Loucy (cell line): ENCODE measurements at regions not wholly inside any gene's neighbourhood (a gene's known extent, or its start where the extent isn't known, plus 50 kb on each side); places are given as distances from the start of the nearest gene placed in this dataset.

Experiments
- H2AFZ ChIP-seq: fragments of 200-600 bp; sonication (generic); 2 replicates; pipeline ENCODE4 v1.6.0; 2016; ENCODE audit warnings: antibody characterized with exemption, mild to moderate bottlenecking, low read length, moderate library complexity
- H3F3A ChIP-seq: fragments of 200-600 bp; 2 replicates; pipeline ENCODE4 v1.6.0; 2016; ENCODE audit warnings: antibody characterized with exemption, low read depth, mild to moderate bottlenecking
- H3K27me3 ChIP-seq: fragments of 200-600 bp; sonication (generic); 2 replicates; pipeline ENCODE4 v1.6.1; 2014; ENCODE audit warnings: low read length, mild to moderate bottlenecking; ENCODE audit not compliant: insufficient read depth, poor library complexity, severe bottlenecking
- H3K36me3 ChIP-seq: fragments of 200-600 bp; sonication (generic); 2 replicates; pipeline ENCODE4 v1.6.1; 2016; ENCODE audit warnings: low read length; ENCODE audit not compliant: insufficient read depth
- H3K4me1 ChIP-seq: fragments of 200-600 bp; sonication (generic); 2 replicates; pipeline ENCODE4 v1.5.1; 2014; ENCODE audit warnings: low read length, mild to moderate bottlenecking; ENCODE audit not compliant: insufficient read depth, poor library complexity, severe bottlenecking
- H3K4me2 ChIP-seq: fragments of 200-600 bp; sonication (generic); 2 replicates; pipeline ENCODE4 v1.6.0; 2014; ENCODE audit warnings: antibody characterized with exemption, low read length, low read depth, mild to moderate bottlenecking; ENCODE audit not compliant: poor library complexity, severe bottlenecking
- H3K4me3 ChIP-seq: fragments of 200-600 bp; sonication (generic); 2 replicates; pipeline ENCODE4 v1.5.1; 2014; ENCODE audit warnings: low read length, mild to moderate bottlenecking, mixed read lengths; ENCODE audit not compliant: poor library complexity, severe bottlenecking
- H3K79me2 ChIP-seq: fragments of 200-600 bp; sonication (generic); 2 replicates; pipeline ENCODE4 v1.6.1; 2014; ENCODE audit warnings: low read length; ENCODE audit not compliant: insufficient read depth
- H3K9ac ChIP-seq: fragments of 200-600 bp; sonication (generic); 2 replicates; pipeline ENCODE4 v1.6.0; 2014; ENCODE audit warnings: mild to moderate bottlenecking, low read depth, low read length, moderate library complexity; ENCODE audit not compliant: poor library complexity, severe bottlenecking
- H3K9me2 ChIP-seq: fragments of 200-600 bp; sonication (generic); replicated peaks from 2 replicates; pipeline ENCODE4 v1.6.1; 2016; ENCODE audit warnings: low read depth, low read length, mixed read lengths
- H3K9me3 ChIP-seq: fragments of 200-600 bp; sonication (generic); 2 replicates; pipeline ENCODE4 v1.6.1; 2014; ENCODE audit warnings: mild to moderate bottlenecking, antibody characterized with exemption, low read length, low read depth; ENCODE audit not compliant: insufficient read depth
- H4K20me1 ChIP-seq: fragments of 200-600 bp; sonication (generic); 2 replicates; pipeline ENCODE4 v1.6.0; 2014; ENCODE audit warnings: antibody characterized with exemption, low read length, mild to moderate bottlenecking; ENCODE audit not compliant: insufficient read depth, poor library complexity, severe bottlenecking
- CTCF ChIP-seq: fragments of 200-600 bp; sonication (generic); conservative IDR thresholded peaks from 2 replicates; pipeline ENCODE4 v1.5.1; 2014; ENCODE audit warnings: mild to moderate bottlenecking, antibody characterized with exemption, low read length
- EZH2phosphoT487 ChIP-seq: fragments of 200-600 bp; IDR thresholded peaks from 2 replicates; pipeline ENCODE4 v1.6.1; 2018; ENCODE audit warnings: antibody characterized with exemption, mild to moderate bottlenecking, moderate library complexity, borderline replicate concordance

GRCh38 chr7:156305351-156305750 is 335.2 kb upstream of the RNF32 start:
- no peaks in the 10 kb centered on the region for H3K27me3 ChIP-seq
- H3K4me2 ChIP-seq, result no peak overlapping the region
- H3F3A ChIP-seq, result no peaks in the 10 kb centered on the region
- no peak overlapping the region for H3K9ac ChIP-seq
- no peak overlapping the region for H2AFZ ChIP-seq
- no peaks in the 10 kb centered on the region for H3K79me2 ChIP-seq
- no peak for TF ChIP-seq CTCF
- H3K9me2 ChIP-seq, result no peaks in the 10 kb centered on the region
- no peaks in the 10 kb centered on the region for H4K20me1 ChIP-seq
- no peaks in the 10 kb centered on the region for H3K9me3 ChIP-seq
- no peak overlapping the region for H3K4me3 ChIP-seq
- H3K4me1 ChIP-seq, result no peaks in the 10 kb centered on the region
- no peaks in the 10 kb centered on the region for H3K36me3 ChIP-seq

GRCh38 chr7:156282816-156283215 is 357.8 kb upstream of the RNF32 start:
- TF ChIP-seq EZH2phosphoT487, result no peak
- TF ChIP-seq CTCF, result no peak
- H3K79me2 ChIP-seq, result no peaks in the 10 kb centered on the region
- H2AFZ ChIP-seq, result no peak overlapping the region
- no peaks in the 10 kb centered on the region for H3K9me2 ChIP-seq
- no peaks in the 10 kb centered on the region for H3K27me3 ChIP-seq
- no peak overlapping the region for H3K9ac ChIP-seq
- H3K4me1 ChIP-seq, result no peaks in the 10 kb centered on the region
- H3F3A ChIP-seq, result no peaks in the 10 kb centered on the region
- no peak overlapping the region for H3K4me3 ChIP-seq
- H3K4me2 ChIP-seq, result no peak overlapping the region
- H4K20me1 ChIP-seq, result no peaks in the 10 kb centered on the region
- no peaks in the 10 kb centered on the region for H3K36me3 ChIP-seq
- H3K9me3 ChIP-seq, result no peaks in the 10 kb centered on the region

GRCh38 chr7:156279635-156280034 is 360.9 kb upstream of the RNF32 start:
- no peaks in the 10 kb centered on the region for H3F3A ChIP-seq
- TF ChIP-seq CTCF (no peak), EZH2phosphoT487 (no peak)
- H3K9ac ChIP-seq, result no peak overlapping the region

More at GRCh38 chr7:156279635-156280034, 360.9 kb upstream of the RNF32 start:
- Histone ChIP-seq H3K4me1 (no peaks in the 10 kb centered on the region), H3K36me3 (no peaks in the 10 kb centered on the region), H3K9me2 (no peaks in the 10 kb centered on the region), H3K9me3 (no peaks in the 10 kb centered on the region), H3K4me3 (no peak overlapping the region), H3K27me3 (no peaks in the 10 kb centered on the region), H3K79me2 (no peaks in the 10 kb centered on the region), H2AFZ (no peak overlapping the region), H4K20me1 (no peaks in the 10 kb centered on the region), H3K4me2 (no peak overlapping the region)
